ENCODE measurements at regions not wholly inside any gene's neighbourhood (a gene's known extent, or its start where the extent isn't known, plus 50 kb on each side); places are given as distances from the start of the nearest gene placed in this dataset.

DNA sequence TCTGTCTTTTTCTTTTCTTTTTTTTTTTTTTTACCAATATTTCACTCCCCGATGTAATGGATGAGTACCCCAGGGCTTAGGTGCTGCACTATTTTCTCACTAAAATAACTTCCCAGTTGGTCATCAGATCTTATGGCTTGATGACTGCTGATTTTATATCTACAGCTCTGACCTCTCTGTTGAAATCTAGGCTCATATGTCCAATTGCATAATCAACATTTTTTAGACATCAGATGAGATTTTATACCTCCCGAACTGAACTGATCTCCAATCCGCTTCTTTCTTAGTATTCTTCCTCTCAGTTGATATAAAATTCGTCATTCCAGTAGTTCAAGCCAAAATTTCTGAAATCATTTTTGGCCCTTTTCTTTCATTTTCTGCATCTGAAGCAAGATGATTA lies 1236.5 kb downstream of the SLC16A7 start:
- Histone ChIP-seq H3K9me2 (ENCODE audit: insufficient read depth) (no peaks in the 10 kb centered on the region), H3K4me2 (ENCODE audit: low read length) (no peak overlapping the region), H3K9ac (ENCODE audit: low read length) (no peak overlapping the region), H3K9me3 (ENCODE audit: control insufficient read depth in 1 of 2, insufficient read depth in 1 of 2, low read depth in 1 of 2, low read length in 2 of 2) (no peaks in the 10 kb centered on the region), H3K79me2 (ENCODE audit: insufficient read depth, low read length) (no peaks in the 10 kb centered on the region), H3K36me3 (ENCODE audit: control insufficient read depth in 1 of 2, insufficient read depth in 2 of 2, low read length in 2 of 2) (no peaks in the 10 kb centered on the region), H3K27me3 (ENCODE audit: insufficient read depth, low read length) (no peaks in the 10 kb centered on the region), H4K20me1 (ENCODE audit: insufficient read depth) (no peaks in the 10 kb centered on the region), H3K27ac (ENCODE audit: low read depth, low read length) (no peak overlapping the region), H3K4me3 (replicated peaks in 1 of 2; ENCODE audit: low read depth in 1 of 2, low read length in 2 of 2) (no peak overlapping the region), H3K4me1 (ENCODE audit: control insufficient read depth in 1 of 2, insufficient read depth in 2 of 2, low read length in 2 of 2) (no peaks in the 10 kb centered on the region), H2AFZ (ENCODE audit: low read depth, low read length, poor library complexity, severe bottlenecking) (no peak overlapping the region)
- TF ChIP-seq ZFX (IDR thresholded peaks at IDR 0.05): no peak
- no peak for TF ChIP-seq CEBPB (IDR thresholded peaks at IDR 0.05; ENCODE audit: low read depth)
- TF ChIP-seq TCF7L2 (IDR thresholded peaks at IDR 0.05; ENCODE audit: borderline replicate concordance, extremely low read depth, insufficient read depth, insufficient read length): no peak
- TF ChIP-seq ELF1 (IDR thresholded peaks at IDR 0.05; ENCODE audit: borderline replicate concordance, low read depth): no peak
- no peak for TF ChIP-seq YY1 (IDR thresholded peaks at IDR 0.05; ENCODE audit: extremely low read depth, insufficient replicate concordance, low read depth, low read length)
- TF ChIP-seq, protein P1, sequence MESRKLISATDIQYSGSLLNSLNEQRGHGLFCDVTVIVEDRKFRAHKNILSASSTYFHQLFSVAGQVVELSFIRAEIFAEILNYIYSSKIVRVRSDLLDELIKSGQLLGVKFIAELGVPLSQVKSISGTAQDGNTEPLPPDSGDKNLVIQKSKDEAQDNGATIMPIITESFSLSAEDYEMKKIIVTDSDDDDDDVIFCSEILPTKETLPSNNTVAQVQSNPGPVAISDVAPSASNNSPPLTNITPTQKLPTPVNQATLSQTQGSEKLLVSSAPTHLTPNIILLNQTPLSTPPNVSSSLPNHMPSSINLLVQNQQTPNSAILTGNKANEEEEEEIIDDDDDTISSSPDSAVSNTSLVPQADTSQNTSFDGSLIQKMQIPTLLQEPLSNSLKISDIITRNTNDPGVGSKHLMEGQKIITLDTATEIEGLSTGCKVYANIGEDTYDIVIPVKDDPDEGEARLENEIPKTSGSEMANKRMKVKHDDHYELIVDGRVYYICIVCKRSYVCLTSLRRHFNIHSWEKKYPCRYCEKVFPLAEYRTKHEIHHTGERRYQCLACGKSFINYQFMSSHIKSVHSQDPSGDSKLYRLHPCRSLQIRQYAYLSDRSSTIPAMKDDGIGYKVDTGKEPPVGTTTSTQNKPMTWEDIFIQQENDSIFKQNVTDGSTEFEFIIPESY (IDR thresholded peaks at IDR 0.05; ENCODE audit: extremely low read depth, insufficient replicate concordance, low read length): no peak
- no peak for TF ChIP-seq EZH2 (IDR thresholded peaks at IDR 0.05)
- TF ChIP-seq JUND (IDR thresholded peaks at IDR 0.05): no peak
- TF ChIP-seq ZNF274 (IDR thresholded peaks at IDR 0.05; ENCODE audit: low read depth, low read length): no peak
- TF ChIP-seq SRF (IDR thresholded peaks at IDR 0.05; ENCODE audit: low read depth): no peak
- TF ChIP-seq, protein P2, sequence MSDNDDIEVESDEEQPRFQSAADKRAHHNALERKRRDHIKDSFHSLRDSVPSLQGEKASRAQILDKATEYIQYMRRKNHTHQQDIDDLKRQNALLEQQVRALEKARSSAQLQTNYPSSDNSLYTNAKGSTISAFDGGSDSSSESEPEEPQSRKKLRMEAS (IDR thresholded peaks at IDR 0.05): no peak
- TF ChIP-seq RAD21 (IDR thresholded peaks at IDR 0.05; ENCODE audit: low read depth): no peak
- TF ChIP-seq FOSL1 (IDR thresholded peaks at IDR 0.05; ENCODE audit: low read depth): no peak
- no peak for TF ChIP-seq EGR1 (IDR thresholded peaks at IDR 0.05; ENCODE audit: low read depth)
- no peak for TF ChIP-seq CBX3 (IDR thresholded peaks at IDR 0.05; ENCODE audit: low read depth)
- TF ChIP-seq POLR2AphosphoS5 (IDR thresholded peaks at IDR 0.05; ENCODE audit: low read depth, low read length): no peak
- no peak for TF ChIP-seq EZH2phosphoT487 (IDR thresholded peaks at IDR 0.05; ENCODE audit: borderline replicate concordance)
- TF ChIP-seq, protein P3, sequence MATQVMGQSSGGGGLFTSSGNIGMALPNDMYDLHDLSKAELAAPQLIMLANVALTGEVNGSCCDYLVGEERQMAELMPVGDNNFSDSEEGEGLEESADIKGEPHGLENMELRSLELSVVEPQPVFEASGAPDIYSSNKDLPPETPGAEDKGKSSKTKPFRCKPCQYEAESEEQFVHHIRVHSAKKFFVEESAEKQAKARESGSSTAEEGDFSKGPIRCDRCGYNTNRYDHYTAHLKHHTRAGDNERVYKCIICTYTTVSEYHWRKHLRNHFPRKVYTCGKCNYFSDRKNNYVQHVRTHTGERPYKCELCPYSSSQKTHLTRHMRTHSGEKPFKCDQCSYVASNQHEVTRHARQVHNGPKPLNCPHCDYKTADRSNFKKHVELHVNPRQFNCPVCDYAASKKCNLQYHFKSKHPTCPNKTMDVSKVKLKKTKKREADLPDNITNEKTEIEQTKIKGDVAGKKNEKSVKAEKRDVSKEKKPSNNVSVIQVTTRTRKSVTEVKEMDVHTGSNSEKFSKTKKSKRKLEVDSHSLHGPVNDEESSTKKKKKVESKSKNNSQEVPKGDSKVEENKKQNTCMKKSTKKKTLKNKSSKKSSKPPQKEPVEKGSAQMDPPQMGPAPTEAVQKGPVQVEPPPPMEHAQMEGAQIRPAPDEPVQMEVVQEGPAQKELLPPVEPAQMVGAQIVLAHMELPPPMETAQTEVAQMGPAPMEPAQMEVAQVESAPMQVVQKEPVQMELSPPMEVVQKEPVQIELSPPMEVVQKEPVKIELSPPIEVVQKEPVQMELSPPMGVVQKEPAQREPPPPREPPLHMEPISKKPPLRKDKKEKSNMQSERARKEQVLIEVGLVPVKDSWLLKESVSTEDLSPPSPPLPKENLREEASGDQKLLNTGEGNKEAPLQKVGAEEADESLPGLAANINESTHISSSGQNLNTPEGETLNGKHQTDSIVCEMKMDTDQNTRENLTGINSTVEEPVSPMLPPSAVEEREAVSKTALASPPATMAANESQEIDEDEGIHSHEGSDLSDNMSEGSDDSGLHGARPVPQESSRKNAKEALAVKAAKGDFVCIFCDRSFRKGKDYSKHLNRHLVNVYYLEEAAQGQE (IDR thresholded peaks at IDR 0.05; ENCODE audit: low read depth): no peak
- ATAC-seq: no peak
- DNase-seq (ENCODE audit: low read depth, low spot score): no peak
- intact Hi-C loops (cut with micrococcal nuclease): no loop called here
- RAD21 ChIA-PET (ENCODE audit: low non-redundant PET in 1 of 2, low total read pairs in 2 of 2, uncharacterized antibody in 2 of 2, unreplicated experiment in 2 of 2): no interaction called here
- BruUV-seq (replicated peaks): no TSS peak
- POLR2A ChIA-PET: no interaction called here
- CTCF ChIA-PET: no interaction called here
